ENCODE measurements at regions not wholly inside any gene's neighbourhood (a gene's known extent, or its start where the extent isn't known, plus 50 kb on each side); places are given as distances from the start of the nearest gene placed in this dataset.
"Not testable (repeated sequence)": the region's sequence is repeated elsewhere in the genome, so short reads cannot be mapped to it uniquely, and the experiment has no call there.

DNA sequence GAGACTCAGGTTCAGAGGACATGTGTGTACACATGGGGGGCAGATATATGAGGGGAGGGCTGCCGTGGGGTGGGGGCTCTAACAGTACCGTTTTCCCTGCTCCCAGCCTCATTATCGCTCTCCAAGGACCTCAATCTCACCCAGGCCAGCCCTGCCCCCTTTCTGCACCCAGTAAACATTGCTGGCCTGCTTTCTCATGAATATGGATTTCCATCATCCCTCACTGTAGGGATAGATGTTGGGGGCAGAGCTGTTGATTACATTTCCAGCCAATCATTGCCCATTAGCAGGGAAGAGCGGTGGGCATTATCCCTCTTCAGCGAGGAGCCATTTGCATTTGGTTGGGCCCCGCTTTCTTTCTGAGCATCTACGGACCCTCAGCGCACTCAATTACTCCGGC, 273.8 kb downstream of the RPS6KC1 start:
- DNase-seq = no peak

DNA sequence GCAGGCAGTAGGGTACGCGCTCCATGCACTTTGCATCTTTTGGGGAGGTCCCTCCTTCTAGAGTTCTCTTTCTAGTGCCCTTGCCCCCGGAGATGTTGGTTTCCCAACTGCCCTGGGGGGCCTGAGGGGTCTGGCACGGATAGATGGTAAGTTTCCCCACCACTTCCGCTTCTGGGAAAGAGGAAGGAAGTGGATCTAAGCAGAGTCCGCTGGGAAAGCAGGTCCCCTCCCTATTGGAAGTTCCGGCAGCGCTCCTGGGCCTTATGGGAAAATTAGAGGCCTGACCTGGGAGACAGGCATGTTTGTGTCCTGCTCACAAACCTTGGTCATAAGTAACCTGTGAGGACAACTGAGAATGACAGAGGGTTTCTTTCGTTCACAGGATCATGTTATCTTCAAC, 274.4 kb downstream of the RPS6KC1 start:
- DNase-seq = no peak

GRCh38 chr1:213326281-213327016, 275.4 kb downstream of the RPS6KC1 start:
- no peak for DNase-seq

DNA sequence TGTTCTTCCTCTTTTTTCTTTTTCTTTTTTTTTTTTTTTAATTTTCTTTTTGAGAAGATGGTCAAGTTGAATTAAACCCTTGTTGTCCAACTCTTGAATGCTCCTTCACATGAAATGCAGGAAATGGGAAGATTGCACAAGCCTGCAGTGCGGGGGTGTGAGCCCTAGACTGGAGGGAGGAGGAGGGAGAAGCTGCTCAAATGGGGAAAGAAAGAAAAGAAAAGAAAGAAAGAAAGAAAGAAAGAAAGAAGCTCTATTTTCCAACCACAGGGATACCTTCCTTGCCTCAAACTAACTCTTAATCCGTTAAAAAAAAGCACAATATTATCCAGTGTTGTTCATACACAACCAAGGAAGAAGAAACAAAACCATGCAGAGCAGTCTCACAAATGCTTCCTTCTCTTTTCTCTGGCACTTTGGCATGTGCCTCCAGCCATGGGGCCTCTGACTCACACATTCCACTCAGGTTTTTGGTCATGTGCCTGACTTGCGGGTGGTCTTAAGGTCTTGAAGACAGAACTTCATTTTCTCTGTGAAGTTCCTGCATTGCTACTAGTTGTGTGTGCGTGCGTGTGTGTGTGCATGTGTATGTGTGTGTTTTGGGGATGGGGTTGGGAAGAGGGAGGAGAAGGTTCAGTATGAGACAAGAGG, 276.1 kb downstream of the RPS6KC1 start:
- DNase-seq = no peak

DNA sequence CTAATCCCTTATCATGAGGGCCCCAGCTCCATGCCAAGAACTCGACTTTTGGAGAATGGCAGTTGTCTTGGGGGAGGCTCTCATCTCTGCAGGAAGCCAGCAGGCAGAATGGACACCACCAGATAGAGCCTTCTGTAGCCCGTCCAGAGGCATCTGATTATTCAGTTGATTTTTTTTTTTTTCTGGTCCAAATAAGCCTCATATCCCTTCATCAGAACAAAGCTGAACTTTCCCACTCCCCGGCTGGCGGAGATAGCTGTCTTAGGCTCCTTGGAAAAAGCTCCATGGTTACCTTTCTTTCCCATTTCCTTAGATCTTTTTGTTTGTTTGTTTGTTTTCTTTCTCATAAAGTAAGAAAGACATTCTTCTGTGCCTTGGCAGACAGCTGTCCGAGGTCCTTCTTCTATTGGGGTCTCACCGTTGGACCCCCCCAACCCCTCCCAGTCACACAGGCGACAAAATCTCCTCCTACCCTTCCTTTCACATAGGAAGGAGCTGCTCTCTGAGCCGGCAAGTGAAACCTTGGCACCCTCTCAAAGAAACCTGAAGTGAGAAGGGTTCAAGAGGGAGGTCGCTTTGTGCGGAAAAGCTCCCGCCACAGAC, 278.5 kb downstream of the RPS6KC1 start:
- no peak for DNase-seq

- no peak for DNase-seq
Measured at GRCh38 chr1:213330281-213330680, 279.2 kb downstream of the RPS6KC1 start.

DNA sequence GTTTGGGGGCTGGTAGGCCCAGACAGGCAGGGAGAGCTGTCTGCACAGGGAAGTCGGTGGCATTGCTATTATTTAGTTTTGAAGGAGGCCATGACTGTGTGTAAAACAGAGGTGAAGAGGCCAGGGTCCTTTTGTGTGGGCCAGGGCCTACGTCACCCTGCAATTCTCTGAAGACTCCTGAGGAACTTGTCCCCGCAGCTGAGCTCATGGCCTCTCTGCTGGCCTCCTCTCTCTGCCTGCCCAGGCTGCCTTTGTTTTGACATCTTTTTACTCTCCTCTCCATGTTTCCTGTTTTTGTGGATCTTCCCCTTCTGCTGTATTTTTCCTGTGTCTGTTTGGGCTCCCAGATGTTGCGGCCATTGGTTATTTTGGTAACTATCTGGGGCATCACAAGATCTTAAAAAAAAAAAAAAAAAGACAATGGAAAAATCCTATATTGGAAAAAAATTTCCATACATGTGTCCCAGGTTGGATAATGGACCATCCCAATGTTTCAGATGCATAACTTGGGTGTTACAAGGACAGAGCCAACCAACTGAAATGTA, 280.7 kb downstream of the RPS6KC1 start:
- no peak for DNase-seq

DNA sequence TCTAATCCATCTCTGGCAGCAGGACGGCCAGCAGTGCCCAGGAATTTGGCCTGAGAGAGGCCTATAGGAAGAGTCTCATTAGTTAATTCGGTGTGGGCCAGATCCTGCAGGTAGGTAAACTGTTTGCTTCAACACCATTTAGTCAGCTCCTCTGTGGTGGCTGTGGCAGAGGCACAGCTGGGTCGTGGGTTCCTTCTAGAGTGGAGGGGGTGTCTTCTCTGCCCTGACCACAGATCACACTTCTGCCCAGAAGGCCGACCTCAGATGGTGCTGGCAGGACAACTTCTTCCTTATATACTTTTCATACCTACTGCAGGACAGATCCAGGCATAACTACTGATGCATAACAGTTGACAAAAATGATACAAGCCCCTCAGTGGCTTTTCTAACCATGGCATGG, 281.4 kb downstream of the RPS6KC1 start:
- no peak for DNase-seq

GRCh38 chr1:213333121-213333520, 282.1 kb downstream of the RPS6KC1 start:
- DNase-seq = no peak

- no peak for DNase-seq
Measured at GRCh38 chr1:213335084-213335483, 284.0 kb downstream of the RPS6KC1 start.

GRCh38 chr1:213337025-213337678, 286.1 kb downstream of the RPS6KC1 start:
- no peak for DNase-seq

- DNase-seq = no peak
Measured at GRCh38 chr1:213340593-213340992, 289.6 kb downstream of the RPS6KC1 start.

DNA sequence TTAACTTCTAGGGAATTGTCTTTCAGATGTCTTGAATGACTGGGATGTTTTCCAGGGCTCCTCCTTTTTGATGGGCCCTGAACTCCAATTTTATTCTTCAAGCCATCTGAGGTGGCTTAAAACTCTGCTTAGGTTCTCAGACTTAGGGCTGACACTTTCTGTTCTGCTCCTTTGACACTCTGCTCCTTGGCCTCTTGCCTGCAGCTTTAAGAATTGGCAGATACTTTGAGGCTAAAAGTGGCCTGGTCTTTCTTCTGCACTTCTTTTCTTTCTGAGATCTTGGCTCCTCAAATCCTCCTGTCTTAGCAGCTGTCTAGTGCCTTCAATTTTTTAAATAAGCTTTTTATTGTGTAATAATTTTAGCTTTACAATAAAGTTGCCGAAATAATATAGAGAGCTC, 294.6 kb downstream of the RPS6KC1 start:
- DNase-seq = no peak

DNA sequence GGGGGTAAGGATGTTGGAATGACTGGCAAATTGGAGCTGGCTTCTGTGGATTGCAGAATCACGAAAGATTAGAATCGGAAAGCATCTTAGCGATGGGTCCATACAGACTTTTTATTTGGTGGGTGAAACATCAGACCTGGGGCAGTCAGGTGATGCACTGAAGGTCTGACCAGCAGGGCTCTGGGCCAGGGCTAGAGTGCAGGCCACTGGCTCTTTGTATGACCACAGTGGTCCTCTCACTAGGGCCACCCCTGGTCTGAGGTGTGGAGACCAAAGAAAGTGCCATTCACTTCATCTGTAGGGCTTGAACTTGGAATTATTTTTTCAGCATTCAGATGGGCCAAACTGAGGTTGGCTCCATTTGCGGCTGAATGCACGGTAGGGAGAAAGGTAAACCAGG, 306.4 kb downstream of the RPS6KC1 start:
- no peak for DNase-seq

DNA sequence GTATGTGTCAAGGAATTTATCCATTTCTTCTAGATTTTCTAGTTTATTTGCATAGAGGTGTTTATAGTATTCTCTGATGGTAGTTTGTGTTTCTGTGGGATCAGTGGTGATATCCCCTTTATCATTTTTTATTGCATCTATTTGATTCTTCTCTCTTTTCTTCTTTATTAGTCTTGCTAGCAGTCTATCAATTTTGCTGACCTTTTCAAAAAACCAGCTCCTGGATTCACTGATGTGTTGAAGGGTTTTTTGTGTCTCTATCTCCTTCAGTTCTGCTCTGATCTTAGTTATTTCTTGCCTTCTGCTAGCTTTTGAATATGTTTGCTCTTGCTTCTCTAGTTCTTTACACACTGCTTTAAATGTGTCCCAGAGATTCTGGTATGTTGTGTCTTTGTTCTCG, 307.3 kb downstream of the RPS6KC1 start:
- not testable (repeated sequence) for DNase-seq

GRCh38 chr1:213362598-213362997, 311.6 kb downstream of the RPS6KC1 start:
- no peak for DNase-seq

DNA sequence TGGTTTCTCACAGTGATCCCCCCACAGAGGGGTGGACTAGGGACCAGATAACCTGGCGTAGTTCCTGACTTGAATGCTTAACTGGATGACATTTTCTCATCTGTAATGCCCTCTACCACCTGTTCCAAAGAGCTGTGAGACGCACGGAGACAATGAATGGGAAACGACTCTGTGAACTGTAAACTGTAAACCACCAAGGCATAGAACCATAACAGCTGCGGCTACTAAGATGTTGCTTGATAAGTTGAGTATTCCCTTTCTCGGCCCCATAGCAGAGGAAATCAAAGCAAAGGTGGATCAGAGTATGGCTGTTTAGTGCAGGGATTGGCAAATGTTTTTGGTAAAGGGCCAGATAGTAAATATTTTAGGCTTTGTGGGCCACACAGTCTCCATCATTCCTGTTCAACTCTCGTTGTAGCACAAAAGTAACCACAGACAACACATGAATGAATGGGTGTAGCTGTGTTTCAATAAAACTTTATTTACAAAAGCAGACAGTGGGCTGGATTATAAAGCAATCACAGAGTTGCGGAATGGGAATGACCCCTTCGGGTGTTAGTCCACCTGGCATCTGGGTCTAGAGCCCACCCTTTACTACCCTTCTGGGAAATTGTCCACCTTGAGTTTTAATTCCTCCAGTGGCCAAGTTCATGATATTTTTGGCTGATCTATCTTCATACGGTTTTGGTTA, 315.2 kb downstream of the RPS6KC1 start:
- no peak for DNase-seq

GRCh38 chr1:213369465-213369864, 318.4 kb downstream of the RPS6KC1 start:
- no peak for DNase-seq

- DNase-seq = no peak
Measured at GRCh38 chr1:213370523-213370922, 319.5 kb downstream of the RPS6KC1 start.

- DNase-seq = no peak
Measured at GRCh38 chr1:213371525-213371846, 320.4 kb downstream of the RPS6KC1 start.

DNA sequence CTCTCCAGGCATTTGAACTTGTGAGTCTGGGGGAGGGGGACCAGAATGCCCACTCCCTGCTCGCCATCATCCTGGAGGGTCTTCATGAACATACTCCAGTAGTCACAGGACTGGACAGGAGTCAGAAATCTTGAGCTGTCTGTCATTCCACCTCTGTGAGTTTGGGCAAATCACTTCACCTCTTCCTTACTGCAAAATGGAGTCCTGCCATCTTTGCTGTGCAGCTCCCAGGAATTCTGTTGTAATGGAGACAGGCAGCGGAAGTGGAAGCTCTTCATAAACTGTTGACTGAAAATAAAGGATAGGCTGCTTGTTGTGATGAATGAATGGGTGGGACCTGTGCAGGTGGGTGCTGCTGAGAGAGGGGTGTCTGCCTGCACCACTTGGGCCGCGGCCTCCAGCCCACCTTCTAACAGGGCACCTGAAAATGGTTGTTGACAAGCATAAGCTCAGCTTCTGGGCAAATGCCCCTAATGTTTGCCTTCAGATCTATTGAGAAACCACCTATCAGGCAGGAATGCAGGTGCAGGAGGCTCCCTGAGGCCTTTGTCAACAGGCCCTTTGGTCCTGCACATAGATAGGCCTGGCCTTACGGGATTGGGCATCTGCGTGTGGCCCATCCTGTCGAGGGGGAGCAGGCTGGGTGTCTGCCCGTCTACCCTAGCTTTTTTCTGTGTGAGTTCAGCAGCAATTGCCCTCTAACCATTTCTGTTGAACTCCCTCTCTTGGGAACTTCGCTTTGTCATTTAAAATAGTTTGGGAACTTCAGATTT, 321.0 kb downstream of the RPS6KC1 start:
- DNase-seq = no peak

DNA sequence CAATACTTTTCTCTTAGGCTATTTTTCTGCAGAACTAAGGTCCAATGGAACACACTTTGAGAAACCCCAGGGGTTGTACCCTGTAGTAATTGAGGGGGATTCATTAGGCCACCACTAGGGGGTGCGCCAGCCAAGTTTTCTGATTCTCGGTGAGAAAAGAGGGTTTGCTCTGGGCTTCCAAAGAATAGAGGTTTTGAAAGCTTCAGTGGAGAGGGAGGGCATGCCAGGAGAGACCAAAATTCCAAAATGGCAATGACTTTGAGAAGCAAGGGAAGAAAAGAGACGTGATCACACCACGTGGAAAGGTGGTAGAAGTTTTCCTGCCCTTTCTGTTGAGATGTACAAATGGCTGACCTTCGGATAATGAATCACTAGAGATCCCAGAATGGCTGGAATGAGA, 323.3 kb downstream of the RPS6KC1 start:
- no peak for DNase-seq
